DMS 273 treated with DMSO at 0.1 percent for 48 hours (cell line): ENCODE measurements at regions not wholly inside any gene's neighbourhood (a gene's known extent, or its start where the extent isn't known, plus 50 kb on each side); places are given as distances from the start of the nearest gene placed in this dataset.

Experiments used
- DNase-seq: peaks from one replicate; lab custom pipeline; 2025; lab: John Stamatoyannopoulos, UW

DNA sequence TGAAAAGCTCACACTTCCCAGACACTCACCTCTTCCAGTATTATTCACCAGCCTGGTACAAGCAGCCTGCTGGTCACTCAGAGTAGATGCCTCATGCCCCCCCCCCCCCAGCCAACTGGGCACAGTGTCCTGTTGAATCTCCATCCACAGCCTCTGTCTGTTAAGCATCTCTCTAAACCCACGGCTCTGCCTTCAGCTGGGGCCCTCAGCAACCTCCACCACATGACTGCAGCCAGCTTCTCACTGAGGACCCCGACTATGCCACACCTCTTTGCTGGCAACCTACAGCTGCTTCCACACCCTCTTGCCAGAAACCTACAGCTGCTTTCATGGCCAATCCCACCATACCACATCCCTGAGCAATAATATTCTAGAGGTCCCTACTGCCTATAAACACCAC lies 113.1 kb downstream of the RHOU start:
- no peak for DNase-seq

DNA sequence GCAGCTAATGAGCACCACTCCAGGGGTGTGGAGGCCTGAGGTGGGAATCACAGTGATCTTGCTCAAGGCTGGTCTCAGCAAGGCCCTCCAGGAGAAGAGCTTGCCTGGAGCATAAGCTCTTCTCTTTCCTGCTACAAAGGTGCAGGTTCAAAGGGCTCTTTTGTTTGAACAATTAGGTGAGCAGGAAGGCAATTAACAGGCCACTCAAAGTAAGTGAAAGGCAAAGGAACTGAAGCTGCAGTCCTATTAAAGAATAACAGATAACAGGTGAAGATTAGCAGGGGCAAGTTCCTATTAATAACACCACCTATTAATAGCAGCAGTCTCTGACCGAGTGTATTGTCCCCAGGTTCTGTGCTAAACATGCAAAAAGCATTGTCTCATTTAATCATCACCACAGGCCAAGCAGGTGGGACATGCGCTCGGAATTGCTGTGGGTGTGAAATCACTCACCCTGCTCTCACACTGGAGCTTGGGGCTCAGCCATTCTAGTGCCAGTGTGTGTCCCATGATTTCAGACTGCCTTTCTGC lies 113.8 kb downstream of the RHOU start:
- no peak for DNase-seq

DNA sequence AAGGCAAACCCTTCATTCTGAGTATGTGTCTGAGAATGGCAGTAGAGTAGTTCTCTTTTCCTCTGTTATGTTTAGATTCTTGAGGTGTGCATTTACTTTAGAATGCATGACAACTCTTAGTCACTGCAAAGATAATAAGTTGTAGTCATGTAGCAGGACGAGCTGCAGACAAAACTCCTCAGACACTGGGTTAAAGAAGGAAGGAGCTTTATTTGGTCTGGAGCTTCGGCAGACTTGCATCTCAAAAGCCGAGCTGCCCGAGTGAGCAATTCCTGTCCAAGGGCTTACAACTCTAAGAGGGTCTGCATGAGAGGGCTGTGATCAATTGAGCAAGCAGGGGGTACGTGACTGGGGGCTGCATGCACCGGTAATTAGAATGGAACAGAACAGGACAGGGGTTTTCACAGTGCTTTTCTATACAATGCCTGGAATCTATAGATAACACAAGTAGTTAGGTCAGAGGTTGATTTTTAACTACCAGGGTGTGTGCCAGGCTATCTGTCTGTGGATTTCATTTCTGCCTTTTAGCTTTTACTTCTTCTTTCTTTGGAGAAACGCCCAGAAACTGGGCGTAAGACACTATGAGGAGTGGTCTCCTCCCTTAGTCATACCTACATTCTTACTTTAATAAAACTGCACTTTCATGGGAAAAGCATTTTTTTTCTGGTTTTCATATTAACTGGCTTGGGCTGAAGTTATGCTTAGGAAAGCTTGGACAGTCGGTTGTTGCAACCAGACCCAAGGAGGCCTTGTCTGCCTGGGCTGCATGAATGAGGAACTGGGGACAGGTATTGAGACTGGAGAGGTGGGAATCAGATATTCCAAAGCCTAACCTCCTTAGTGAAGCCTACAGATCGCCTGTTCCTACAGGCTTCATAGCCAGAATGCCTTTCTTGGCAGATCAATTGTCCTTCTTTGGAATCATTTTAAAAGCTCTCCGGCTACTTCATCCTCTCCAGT lies 115.1 kb downstream of the RHOU start:
- no peak for DNase-seq

DNA sequence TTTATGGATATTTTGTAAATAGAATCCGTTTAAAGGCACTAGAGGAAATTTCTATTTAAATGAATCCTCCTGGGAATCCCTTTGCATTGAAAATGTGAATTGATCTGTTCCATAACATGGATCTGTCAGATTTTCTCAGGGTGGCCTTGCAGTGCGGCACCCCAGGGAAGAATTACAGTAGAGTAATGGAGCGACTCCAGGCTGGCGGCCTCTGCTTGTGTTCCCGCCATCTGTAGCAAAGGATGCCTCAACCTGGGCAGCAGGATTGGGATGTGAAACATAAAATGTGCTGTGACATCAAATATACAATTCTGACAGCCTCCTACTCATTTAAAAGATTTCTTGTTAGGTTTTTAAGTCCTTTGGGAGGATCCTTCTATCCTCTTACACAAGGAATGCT lies 115.9 kb downstream of the RHOU start:
- DNase-seq = no peak

DNA sequence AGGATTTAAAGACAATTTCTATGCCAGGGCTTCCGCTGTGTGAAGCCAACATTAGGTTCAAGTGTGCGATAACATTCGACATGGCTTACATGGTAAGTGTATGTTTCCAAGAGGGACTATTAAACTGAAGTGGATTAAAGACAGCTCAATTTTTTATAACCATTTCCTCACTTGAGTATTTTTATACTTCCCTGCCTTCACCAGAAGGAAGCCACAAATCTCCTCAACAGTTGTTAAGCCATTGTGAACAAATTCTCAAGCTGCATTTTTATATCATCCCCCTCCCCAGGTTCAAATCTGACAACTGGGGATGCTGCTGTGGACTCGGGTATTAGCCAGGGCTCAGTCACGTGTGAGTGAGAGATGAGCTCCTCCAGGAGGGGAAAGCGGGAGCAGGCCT lies 116.3 kb downstream of the RHOU start:
- DNase-seq = no peak

DNA sequence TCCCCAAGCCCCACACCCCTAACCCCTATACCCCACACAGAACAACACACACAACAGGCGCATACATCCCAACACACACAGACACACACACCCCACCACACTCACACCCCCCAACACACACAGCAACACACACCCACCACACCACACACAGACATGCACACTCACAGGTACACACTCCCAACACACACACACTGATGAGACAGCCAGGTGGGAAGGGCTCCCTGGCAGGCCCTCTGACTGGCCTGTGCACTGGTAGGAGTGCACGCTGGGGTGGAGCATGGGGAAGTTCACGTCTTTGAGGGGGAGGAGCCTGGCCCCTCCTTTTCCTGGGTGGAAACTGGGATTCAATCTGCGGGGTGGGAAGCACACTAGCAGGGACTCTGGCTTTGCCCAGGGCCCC lies 116.7 kb downstream of the RHOU start:
- no peak for DNase-seq

DNA sequence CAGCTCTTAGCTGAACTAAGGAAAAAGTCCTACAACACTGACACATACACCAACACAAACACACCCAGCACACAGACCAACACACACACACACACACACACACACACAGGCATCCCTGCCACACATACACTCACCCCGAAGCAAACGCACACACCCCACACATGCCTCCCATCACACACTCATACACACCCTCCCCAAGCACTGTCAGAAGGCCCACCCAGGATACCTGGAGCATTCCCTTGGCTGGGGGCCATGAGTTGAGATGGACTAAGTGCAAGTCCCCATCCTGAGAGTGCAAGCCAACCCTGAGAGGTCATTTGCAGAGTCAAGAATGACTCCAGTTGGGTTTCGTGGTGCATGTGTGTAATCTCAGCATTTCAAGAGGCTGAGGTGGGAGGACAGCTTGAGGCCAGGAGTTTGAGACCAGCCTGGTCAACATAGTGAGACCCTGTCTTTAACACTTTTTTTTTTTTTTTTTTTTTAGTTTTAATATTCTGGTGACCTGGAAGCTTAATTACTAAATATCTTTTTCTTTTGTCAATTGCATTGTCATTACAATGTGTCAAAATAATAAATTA lies 117.3 kb downstream of the RHOU start:
- no peak for DNase-seq

DNA sequence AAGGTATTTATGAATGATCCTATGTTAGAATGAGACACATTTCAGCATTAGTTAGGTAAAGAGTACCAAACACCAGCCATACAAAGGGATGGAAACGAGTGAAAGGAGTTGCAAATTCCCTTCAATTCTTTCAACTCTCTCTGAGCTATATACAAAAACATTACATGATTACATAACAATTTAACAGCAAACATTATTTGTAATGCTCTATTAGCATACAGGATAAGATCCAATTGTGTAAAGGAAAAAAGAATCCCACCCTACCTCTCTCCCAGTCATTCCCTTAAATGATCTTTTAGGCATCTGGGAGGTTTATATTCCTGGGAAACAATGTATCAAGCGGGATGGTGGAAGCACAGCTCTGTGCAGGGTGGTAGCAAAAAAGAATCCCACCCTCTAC lies 117.9 kb downstream of the RHOU start:
- no peak for DNase-seq

DNA sequence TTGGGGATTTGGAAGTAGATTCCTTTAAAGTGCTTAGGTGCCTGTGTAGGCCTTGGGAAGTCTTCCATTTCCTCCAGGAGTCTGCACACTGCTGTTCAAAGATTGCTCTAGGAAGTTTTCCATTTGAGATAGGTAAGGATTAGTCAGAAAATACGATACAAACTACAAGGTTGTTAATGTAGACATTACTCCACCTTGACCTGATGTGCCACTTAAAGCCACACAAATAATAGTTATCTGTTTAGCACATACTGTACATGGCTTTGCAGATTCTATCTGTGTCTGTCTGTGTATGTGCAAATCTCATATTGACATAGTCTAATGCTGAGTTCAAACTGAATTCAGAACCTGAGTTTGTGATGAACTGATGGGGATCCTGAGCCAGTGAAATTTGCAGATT lies 118.4 kb downstream of the RHOU start:
- no peak for DNase-seq

DNA sequence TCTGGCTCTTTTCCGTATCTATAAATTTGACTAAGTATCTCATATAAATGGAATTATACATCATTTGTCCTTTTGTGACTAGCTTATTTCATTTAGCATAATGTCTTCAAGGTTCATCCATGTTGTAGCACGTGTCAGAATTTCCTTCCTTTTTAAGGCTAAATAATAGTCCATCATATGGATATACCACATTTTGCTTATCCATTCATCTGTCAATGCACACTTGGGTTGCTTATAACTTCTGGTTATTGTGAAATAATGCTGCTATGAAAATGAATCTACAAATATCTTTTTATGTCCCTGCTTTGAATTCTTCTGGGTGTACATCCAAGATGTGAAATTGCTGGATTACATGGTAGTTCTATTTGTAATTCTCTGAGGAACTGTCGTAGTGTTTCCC lies 119.6 kb downstream of the RHOU start:
- no peak for DNase-seq

DNA sequence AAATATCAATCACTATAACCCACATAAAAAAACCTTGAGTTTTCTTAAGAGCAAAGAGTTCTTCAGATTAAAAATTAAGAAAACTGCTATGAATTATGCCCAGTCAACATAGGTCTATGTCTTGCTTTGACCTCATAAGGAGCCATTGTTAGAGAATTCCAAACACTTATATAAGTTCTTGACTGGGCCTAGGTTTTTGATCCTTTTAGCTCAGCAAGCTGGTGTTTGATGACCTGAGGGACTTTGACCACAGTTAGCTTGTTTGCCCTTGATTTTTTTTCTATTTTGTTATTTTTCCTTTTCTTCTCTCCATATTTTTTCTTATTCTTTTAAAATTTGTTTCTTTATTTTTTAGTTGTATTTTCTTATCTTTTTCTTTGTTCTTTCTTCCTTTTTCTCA lies 122.3 kb downstream of the RHOU start:
- no peak for DNase-seq

DNA sequence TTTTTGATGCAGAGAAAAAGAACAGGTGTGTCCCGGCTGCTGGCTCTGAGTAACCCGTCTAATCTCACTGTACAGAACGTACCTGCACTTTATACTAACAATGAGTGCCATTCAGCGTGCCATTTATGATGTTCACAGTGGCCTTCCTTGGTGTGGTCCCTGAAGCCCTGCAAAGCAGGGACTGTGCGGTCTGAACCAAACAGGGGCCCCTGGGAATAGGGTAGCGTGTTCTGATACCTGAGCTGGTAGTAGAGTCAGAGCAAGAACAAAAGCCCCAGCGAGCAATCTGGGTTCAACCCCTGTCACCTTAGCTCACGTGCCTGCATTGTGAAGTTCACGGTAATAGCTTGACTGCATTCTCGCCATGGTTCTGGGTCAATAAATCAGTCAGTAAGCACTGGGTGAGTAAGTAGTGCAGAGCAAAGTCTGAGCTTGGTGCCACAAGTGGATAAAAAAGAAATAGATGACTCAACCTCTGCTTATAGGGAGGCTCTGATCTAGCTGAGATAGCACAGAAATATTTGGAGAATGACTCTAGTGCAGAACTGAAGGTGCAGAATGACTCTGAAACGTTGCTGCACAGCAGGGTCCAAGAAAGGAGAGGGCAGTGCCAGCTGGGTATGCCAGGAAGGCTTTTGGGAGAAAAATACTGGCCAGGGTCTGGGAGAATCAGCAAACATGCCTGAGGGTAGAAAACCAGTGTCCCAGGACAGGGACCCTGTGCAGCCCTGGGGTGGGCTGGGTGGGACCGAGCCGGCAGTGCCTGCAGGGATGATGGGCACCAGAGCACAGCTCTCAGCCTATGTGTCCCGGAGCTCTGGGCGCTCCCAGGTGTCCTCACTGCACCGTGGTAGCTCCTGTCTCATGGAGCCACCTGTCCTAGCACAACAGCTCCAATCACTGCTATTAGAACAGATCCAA lies 125.9 kb downstream of the RHOU start:
- no peak for DNase-seq

DNA sequence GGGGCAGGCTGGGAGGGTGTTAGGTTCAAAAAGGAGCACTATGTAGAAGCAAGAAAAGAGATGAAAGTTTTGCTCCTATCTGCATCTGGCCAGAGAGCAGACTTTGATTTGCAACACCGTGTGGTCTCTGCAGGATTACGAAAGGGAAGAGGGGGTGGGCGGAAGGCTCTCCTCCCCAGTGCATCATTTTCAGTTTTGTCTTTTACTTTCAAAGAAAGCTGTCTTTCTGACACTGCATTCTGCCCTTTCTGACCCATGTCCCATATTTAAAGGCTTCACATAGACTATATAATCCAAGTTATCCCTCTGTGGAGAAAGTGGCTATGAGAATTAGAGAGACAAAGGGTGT lies 126.5 kb downstream of the RHOU start:
- DNase-seq = no peak

DNA sequence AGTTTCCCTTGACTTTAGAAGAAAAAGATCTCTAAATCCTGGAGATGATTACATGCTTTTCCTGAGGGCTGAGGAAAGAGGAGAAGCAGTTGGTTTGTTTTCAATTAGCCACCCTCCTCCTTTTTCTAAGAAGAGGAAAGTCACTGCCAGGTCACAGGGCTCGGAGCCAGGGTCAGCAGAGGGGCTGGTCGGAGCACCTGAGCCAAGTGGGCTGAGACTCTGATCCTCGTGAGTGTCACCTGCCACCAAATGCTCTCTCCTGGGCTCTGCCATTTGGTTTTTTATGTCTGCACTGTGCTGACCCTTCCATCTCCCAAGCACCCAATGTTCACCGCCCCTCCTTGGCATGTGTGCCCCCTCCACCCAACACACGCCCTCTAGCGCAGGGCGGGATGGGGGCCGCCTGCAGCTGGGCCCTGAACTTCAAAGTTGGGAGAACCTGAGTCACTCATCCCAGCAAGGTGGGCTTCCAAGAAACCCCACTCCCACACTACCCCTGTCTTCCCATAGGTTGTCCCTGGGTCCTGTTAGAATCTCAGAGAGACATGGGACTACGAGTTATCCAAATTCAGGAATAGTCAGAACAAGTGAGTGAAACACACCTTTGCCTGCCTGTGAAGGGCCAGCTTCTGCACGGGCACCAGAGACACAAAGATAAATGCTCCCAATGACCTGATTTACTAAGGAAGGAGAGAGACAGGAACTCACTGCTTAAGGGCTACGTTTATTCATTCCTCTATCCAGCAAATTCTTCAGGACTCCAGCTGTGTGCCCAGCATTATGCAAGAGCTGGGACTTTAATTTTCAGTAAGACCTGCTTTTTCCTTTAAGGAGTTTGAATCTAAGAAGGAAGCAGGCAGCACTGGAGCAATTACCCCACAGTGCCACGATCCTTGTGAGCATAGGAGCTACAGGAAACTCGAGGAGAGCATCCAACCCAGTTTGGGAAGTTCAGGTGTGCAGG lies 127.5 kb downstream of the RHOU start:
- DNase-seq = no peak

DNA sequence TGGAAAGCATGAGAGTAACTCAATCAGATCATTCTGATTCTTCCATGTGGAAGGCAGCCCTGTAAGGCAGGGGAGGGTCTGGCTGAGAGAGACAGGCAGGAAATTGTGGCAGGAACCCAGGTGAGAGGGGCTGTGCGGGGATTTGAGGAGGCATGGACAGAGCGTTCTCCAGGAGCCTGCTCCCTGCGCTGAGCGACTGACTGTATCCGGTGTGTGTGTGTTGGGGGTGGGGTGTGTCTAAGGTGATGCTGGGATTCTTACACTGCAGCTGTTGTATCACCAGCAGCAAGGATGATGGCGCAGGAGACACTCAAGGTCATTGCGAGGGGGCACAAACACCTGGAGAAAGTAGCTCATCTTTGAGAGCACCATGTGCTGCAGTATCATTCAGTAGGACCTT lies 128.5 kb downstream of the RHOU start:
- no peak for DNase-seq

DNA sequence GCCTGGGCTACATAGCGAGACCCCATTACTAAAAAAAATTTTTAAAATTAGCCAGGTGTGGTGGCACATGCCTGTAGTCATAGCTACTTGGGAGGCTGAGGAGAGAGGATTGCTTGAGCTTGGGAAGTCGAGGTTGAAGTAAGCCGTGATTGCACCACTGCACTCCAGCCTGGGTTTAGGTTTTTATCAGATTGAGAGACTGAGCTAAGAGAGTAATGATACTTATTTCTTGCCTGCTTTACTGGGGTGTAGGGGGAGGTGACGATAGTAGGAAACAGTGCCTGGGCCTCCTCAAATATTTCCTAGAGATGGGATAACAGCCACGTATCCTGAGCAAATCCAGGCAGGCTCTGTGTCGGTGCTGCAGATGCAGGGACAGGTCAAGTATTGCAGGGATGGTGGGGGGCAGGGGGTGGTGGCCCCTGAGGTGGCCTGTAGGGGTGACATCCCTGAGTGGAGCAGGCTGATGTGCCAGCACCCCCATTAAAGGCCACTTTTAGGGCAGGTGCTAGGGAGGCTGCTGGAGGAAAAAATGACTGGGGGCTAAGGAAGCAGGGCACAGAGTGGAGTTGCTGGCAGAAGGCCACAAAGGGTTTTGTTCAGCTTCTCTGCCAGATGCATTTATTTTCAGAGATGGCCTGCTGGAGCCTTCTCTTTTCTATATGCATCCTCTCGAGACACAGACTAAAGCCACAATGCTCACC lies 130.5 kb downstream of the RHOU start:
- DNase-seq = no peak

DNA sequence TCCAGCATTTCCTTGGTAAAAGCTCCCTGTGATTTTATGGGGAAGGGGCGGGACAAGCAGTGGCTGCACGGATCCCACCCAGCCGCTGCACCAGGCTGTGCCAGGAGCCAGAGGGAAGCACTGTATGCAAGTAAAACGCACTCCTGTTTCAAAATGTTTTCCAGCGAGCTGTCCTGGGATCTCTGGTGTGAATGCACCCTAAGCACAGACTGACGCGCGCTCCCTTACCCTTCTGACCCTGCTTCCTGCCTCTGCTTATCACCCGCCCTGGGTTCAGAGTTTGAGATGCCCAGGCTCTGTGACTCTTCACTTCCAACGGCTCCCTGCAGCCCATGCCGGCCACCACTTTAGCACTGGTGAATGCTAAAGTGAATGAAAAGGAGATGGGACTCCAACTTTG lies 131.2 kb downstream of the RHOU start:
- DNase-seq = no peak

DNA sequence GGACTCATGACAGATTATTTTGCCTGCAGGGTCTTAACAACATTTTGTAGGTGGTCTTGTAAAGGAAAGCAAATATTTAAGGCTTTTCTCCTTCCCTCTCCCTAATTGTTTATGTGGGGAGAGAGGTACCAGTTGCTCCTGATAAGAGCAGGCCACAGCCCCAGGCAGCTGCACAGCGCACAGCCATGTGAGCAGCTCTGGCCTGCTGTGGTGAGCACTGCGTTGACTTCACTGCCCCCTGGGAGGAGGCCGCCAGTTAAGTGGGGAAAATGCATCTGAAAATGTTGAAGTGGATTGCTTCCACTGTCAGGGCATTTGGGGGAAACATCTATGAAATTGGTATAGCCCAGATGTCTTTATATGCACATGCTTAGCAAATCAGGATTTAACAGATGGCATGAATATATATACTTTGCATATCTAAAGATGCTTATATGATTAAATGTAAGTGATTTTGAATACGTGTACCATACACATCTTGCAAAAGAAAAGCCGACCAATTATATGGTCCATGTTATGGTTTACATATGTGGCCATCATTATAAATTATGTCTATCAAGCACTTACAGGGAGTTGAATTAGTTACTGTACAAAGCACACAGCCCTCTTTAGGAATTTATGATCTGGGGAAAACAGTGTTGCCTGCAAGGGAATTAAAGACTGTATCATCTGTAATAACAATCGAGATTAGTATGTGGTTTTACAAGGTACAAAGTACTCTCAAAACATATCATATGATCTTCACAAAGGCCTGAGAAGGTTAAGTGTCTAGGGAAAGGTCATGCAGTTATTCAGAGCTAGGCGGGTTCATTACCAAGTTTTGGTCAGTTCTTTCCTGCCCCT lies 132.1 kb downstream of the RHOU start:
- peak; percentile 48 for DNase-seq

DNA sequence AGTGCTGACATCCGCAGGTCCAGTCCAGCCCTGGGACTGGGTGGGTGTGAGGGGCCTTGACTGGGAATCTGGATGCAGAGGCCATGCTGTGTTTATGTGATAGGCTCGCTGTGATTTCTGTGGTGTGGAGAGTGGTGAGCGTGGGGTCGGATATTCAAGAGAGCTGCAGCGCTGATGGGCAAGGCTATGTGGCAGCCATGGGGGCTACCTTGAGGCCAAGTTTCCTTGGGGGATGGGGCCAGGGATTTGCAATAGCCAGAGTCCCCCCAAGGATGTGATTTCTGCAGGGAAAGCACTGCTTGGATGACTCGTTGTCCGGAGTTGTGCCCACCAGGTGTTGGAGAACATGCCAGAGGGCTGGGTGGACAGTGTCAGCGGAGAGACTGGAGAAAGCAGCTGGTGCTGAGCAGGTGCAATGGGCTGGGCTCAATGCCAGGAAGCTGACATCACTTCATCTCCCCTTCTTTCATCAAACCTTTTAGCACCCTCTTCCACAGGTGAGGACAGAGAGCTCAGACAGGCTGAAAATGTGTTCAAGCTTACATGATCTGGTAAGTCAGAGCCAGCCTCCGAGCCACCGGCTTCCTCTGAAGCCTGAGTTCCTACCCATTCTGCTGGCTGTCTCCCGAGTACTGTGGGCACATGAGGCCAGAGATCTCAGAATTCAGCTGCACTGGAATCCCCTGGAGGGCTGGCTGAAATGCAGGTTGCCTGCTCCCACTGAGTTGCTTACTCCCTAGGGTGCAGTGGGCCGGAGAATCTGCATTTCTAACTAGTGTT lies 132.9 kb downstream of the RHOU start:
- DNase-seq = peak; percentile 3
